DMS114 treated with DMSO at 0.1 percent for 48 hours (cell line): ENCODE measurements at regions not wholly inside any gene's neighbourhood (a gene's known extent, or its start where the extent isn't known, plus 50 kb on each side); places are given as distances from the start of the nearest gene placed in this dataset.

Experiments used
- DNase-seq: peaks from one replicate; lab custom pipeline; 2025; ENCODE audit not compliant: unreplicated experiment; lab: John Stamatoyannopoulos, UW

DNA sequence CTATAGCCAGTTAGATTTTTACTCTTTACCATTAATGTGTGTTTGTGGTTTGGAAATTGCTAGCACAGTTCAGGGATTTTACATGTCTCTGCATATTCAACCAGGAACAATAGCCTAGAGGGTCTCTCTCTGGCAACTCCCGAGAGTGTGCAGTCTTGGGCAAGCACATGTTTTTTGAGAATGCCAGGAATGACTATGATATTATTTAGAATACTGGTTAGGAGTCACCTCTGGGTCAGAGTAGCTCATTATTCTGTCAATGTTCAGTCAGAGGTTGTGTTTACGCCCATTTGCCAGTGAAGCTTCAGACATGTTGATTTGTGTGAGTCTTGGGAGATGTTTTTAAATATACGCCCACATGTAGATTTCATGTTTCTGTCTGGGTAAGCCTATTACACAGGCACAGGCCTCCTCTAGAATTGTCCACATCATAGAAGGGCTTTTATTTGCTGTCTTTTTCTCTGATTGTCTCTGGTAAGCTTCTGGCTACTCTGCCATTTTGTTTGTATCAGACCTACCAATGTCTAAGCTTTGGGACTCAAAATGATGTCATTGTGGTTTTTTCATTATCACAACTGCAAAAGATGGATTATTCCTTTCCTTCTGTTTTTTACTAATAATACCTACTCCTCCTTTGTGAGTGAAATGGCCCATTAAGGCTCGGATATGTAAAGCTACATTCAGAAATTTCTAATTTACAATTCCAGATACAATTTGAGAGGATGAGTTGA, 203.1 kb upstream of the PPFIA2 start:
- DNase-seq: no peak

DNA sequence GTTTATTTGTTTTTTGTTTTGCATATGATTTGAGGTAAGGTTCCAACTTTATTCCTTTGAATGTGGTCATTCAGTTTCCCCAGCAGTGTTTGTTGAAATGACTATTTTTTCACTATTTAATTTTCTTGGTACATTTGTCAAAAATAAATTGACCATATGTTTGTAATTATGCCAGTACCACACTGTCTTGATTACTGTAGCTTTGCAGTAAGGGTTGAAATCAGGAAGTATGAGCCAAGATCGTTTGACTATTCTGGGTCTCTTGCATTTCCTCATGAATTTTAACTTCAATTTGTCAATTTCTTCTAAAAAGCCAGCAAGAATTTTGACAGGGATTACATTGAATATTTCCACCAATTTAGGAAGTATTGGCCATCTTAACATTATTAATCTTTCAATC, 199.3 kb upstream of the PPFIA2 start:
- DNase-seq: no peak

GRCh38 chr12:81957631-81958030, 198.5 kb upstream of the PPFIA2 start:
- no peak for DNase-seq

DNA sequence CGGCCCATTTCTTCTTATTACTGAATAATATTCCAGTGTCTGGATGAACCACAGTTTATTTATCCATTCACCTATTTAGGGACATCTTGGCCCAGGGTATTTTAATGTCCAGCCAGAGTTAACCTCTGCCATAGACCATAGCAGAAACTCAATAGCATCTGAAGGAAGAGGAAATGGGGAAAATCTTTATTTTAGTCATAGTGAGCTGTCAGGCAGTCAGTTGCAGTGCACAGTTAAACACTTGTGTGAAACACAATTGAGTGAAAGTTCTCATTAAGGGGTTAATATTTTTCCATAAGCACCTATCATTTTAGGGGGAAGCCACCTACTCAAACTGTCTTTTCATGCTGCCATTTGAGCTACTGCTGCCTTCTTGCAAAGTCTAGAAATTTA, 197.3 kb upstream of the PPFIA2 start:
- no peak for DNase-seq

- DNase-seq: no peak
Measured at GRCh38 chr12:81953541-81953940, 194.4 kb upstream of the PPFIA2 start.

DNA sequence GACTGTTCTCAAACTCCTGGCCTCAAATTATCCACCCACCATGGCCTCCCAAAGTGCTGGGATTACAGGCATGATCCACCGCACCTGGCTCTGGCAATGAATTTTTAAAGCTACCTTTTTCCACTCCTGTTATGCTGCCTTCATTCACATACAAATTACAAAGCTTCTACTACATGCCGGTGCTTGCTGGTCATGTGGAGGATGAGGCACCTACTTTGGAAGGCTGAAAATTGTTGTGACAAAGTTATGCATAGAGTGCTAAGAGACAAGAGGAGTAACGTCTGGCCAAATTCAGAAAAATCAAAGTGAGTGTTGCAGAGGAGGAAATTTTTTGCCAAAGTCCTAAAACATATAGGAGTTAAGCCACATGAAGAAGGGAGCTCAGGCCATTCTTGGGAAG, 191.7 kb upstream of the PPFIA2 start:
- DNase-seq: no peak

DNA sequence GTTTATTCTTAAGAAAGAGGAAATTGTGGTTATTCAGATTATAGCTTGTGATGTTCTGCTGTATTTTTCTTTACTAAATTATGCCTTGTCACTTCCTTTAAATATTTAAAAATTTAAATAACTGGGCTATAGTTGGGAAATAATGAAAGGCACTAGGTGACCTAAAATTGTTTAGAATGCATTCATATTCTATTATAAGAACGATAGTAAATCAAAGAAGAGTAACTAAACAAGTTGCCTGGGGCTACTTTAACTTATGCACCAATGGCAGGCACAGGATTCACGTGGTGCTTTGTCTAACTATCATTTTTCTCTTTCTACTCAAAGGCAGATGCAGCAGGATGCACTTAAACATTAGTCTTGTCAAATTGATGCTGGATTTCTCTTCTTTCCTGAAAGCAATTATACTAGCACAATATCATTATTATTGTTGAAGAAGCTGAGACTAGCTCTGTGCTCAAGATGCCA, 190.7 kb upstream of the PPFIA2 start:
- no peak for DNase-seq

GRCh38 chr12:81949416-81949815, 190.3 kb upstream of the PPFIA2 start:
- DNase-seq: no peak

GRCh38 chr12:81944886-81945285, 185.7 kb upstream of the PPFIA2 start:
- no peak for DNase-seq

DNA sequence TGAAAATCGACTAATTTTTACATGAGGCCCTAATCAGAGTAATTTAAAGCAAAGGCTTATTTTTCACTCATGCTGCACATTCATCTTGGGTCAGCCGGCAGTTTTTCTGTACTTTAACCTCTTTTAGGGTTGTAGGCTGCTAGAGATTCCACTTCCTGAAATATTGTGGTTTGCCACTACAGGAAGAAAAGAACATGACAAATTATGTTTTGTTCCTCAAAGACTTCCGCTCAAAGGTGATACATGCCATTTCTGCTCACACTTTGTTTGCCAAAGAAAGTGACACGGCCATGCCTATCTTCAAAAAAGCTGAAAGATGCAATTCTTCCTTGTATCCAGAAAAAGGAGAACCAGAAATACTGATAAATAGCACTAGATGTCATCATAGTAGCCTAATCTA, 183.4 kb upstream of the PPFIA2 start:
- DNase-seq: no peak

DNA sequence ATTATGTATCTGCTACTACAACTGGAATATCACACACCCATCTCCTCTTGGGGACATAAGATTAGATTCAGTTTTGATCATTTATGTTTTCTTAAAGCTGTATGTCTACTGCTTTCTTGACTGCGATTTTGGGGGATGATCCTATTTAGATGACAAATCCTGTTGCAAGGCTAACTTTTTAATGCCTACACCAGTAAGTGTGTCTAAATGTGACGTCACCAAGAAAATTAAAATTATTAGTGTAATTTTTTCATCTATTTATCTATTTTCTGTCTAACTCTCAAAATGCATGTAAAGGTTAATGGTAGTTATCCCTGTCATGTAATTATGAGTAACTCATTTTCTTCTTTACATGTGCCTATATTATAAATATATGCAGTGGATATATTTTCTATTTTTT, 170.9 kb upstream of the PPFIA2 start:
- no peak for DNase-seq

DNA sequence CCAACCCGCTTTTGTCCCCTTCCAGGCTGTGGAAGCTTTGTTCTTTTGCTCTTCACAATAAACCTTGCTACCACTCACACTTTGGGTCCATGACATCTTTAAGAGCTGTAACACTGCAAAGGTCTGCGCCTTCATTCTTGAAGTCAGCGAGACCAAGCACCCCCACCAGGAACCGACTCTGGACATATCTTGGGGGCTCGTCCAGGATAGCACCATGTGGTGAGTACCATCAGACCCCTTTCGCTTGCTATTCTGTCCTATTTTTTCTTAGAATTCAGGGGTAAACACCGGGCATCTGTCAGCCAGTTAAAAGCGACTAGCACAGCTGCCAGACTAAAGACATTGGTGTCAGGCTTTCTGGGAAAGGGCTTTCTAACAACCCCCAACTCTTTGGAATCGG, 137.6 kb upstream of the PPFIA2 start:
- DNase-seq: no peak

- DNase-seq: no peak
Measured at GRCh38 chr12:81888961-81889360, 129.8 kb upstream of the PPFIA2 start.

GRCh38 chr12:81888106-81888740, 129.1 kb upstream of the PPFIA2 start:
- DNase-seq: no peak

- DNase-seq: no peak
Measured at GRCh38 chr12:81874586-81874985, 115.4 kb upstream of the PPFIA2 start.

- no peak for DNase-seq
Measured at GRCh38 chr12:81874166-81874565, 115.0 kb upstream of the PPFIA2 start.

GRCh38 chr12:81872400-81872799, 113.2 kb upstream of the PPFIA2 start:
- DNase-seq: no peak

- DNase-seq: no peak
Measured at GRCh38 chr12:81866081-81866480, 106.9 kb upstream of the PPFIA2 start.

GRCh38 chr12:81863406-81863805, 104.3 kb upstream of the PPFIA2 start:
- DNase-seq: no peak

- DNase-seq: no peak
Measured at GRCh38 chr12:81859521-81859920, 100.4 kb upstream of the PPFIA2 start.

- no peak for DNase-seq
Measured at GRCh38 chr12:81843599-81843998, 84.4 kb upstream of the PPFIA2 start.

DNA sequence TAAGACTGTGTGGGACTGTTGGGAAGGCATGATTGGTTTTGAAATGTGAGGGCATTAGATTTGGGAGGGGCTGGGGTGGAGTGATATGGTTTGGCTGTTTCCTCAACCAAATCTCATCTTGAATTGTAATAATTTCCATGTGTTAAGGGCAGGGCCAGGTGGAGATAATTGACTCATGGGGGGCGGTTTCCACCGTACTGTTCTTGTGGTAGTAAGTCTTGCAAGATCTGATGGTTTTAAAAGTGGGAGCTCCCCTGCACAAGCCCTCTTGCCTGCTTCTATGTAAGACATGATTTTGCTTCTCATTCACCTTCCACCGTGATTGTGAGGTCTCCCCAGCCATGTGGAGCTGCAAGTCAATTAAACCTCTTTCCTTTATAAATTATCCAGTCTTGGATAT, 76.6 kb upstream of the PPFIA2 start:
- no peak for DNase-seq
